ENCODE measurements at regions not wholly inside any gene's neighbourhood (a gene's known extent, or its start where the extent isn't known, plus 50 kb on each side); places are given as distances from the start of the nearest gene placed in this dataset.

- Histone ChIP-seq H3K9ac (ENCODE audit: low read length) (no peak overlapping the region), H3K4me3 (ENCODE audit: low read depth, low read length) (no peak overlapping the region), H3K9me3 (ENCODE audit: insufficient read depth, low read depth, low read length) (no peaks in the 10 kb centered on the region), H3K79me1 (ENCODE audit: low read length) (no peaks in the 10 kb centered on the region), H2BK120ac (ENCODE audit: insufficient read depth, low read length, poor library complexity) (no peak overlapping the region), H4K8ac (ENCODE audit: low read depth, low read length) (no peak overlapping the region), H3K36me3 (ENCODE audit: control insufficient read depth in 1 of 2, insufficient read depth in 2 of 2, low read length in 2 of 2) (no peaks in the 10 kb centered on the region), H2AFZ (ENCODE audit: insufficient read depth, low read length, poor library complexity) (no peak overlapping the region), H3K79me2 (ENCODE audit: control insufficient read depth, insufficient read depth, low read length, poor library complexity) (no peaks in the 10 kb centered on the region), H2AK5ac (ENCODE audit: low read length) (no peak overlapping the region), H3K4me2 (ENCODE audit: low read length) (no peak overlapping the region), H3K4me1 (ENCODE audit: control insufficient read depth in 1 of 2, insufficient read depth in 2 of 2, low read length in 2 of 2) (no peaks in the 10 kb centered on the region), H3K4ac (ENCODE audit: low read depth, low read length) (no peak overlapping the region), H2BK12ac (ENCODE audit: low read length) (no peak overlapping the region), H3K27ac (ENCODE audit: low read depth, low read length) (no peak overlapping the region), H3K14ac (ENCODE audit: low read length) (no peak overlapping the region), H3K23ac (ENCODE audit: low read length) (no peak overlapping the region), H2BK5ac (ENCODE audit: low read depth, low read length, poor library complexity) (no peak overlapping the region), H4K91ac (ENCODE audit: low read depth, low read length) (no peak overlapping the region), H4K12ac (ENCODE audit: low read depth, low read length) (no peak overlapping the region), H3K27me3 (ENCODE audit: insufficient read depth, low read length) (no peaks in the 10 kb centered on the region), H3K18ac (ENCODE audit: low read length) (no peak overlapping the region)
- no peak for DNase-seq
- WGBS (ENCODE audit: extremely low coverage, insufficient coverage, insufficient read length): no CpG with 5 or more reads among the region's 8 CpGs
Observed at GRCh38 chr5:12460493-12461261, 556.4 kb upstream of the CTNND2 start.

- H3K18ac ChIP-seq (ENCODE audit: low read length): no peak overlapping the region
- H2AFZ ChIP-seq (ENCODE audit: insufficient read depth, low read length, poor library complexity): no peak overlapping the region
- H3K4ac ChIP-seq (ENCODE audit: low read depth, low read length): no peak overlapping the region
- no peaks in the 10 kb centered on the region for H3K4me1 ChIP-seq (ENCODE audit: control insufficient read depth in 1 of 2, insufficient read depth in 2 of 2, low read length in 2 of 2)
- H2BK5ac ChIP-seq (ENCODE audit: low read depth, low read length, poor library complexity): no peak overlapping the region
- WGBS (ENCODE audit: extremely low coverage, insufficient coverage, insufficient read length): no CpG with 5 or more reads among the region's 1 CpG
- H4K8ac ChIP-seq (ENCODE audit: low read depth, low read length): no peak overlapping the region
- H3K79me2 ChIP-seq (ENCODE audit: control insufficient read depth, insufficient read depth, low read length, poor library complexity): no peaks in the 10 kb centered on the region
- no peak overlapping the region for H3K23ac ChIP-seq (ENCODE audit: low read length)
- H3K36me3 ChIP-seq (ENCODE audit: control insufficient read depth in 1 of 2, insufficient read depth in 2 of 2, low read length in 2 of 2): no peaks in the 10 kb centered on the region
- no peaks in the 10 kb centered on the region for H3K9me3 ChIP-seq (ENCODE audit: insufficient read depth, low read depth, low read length)
- no peak overlapping the region for H3K27ac ChIP-seq (ENCODE audit: low read depth, low read length)
- H2BK120ac ChIP-seq (ENCODE audit: insufficient read depth, low read length, poor library complexity): no peak overlapping the region
- no peak overlapping the region for H3K4me2 ChIP-seq (ENCODE audit: low read length)
- no peak overlapping the region for H3K9ac ChIP-seq (ENCODE audit: low read length)
- H4K12ac ChIP-seq (ENCODE audit: low read depth, low read length): no peak overlapping the region
- H4K91ac ChIP-seq (ENCODE audit: low read depth, low read length): no peak overlapping the region
- H3K14ac ChIP-seq (ENCODE audit: low read length): no peak overlapping the region
- no peaks in the 10 kb centered on the region for H3K27me3 ChIP-seq (ENCODE audit: insufficient read depth, low read length)
- H2AK5ac ChIP-seq (ENCODE audit: low read length): no peak overlapping the region
- no peak overlapping the region for H2BK12ac ChIP-seq (ENCODE audit: low read length)
- DNase-seq: no peak
- H3K4me3 ChIP-seq (ENCODE audit: low read depth, low read length): no peak overlapping the region
- H3K79me1 ChIP-seq (ENCODE audit: low read length): no peaks in the 10 kb centered on the region
Observed at GRCh38 chr5:12459326-12459725, 555.1 kb upstream of the CTNND2 start.

- no peak overlapping the region for H3K27ac ChIP-seq (ENCODE audit: low read depth, low read length)
- no peak for DNase-seq
Observed at GRCh38 chr5:12419075-12419474, 514.8 kb upstream of the CTNND2 start.

GRCh38 chr5:12413585-12413984 lies 509.3 kb upstream of the CTNND2 start:
- H2AFZ ChIP-seq (ENCODE audit: insufficient read depth, low read length, poor library complexity): no peak overlapping the region
- H2AK5ac ChIP-seq (ENCODE audit: low read length): no peak overlapping the region
- no peaks in the 10 kb centered on the region for H3K9me3 ChIP-seq (ENCODE audit: insufficient read depth, low read depth, low read length)
- no peak overlapping the region for H3K4me3 ChIP-seq (ENCODE audit: low read depth, low read length)
- no peaks in the 10 kb centered on the region for H3K79me1 ChIP-seq (ENCODE audit: low read length)
- H4K91ac ChIP-seq (ENCODE audit: low read depth, low read length): no peak overlapping the region
- no peaks in the 10 kb centered on the region for H3K27me3 ChIP-seq (ENCODE audit: insufficient read depth, low read length)
- no CpG with 5 or more reads among the region's 5 CpGs for WGBS (ENCODE audit: extremely low coverage, insufficient coverage, insufficient read length)
- no peak overlapping the region for H3K27ac ChIP-seq (ENCODE audit: low read depth, low read length)
- no peak overlapping the region for H4K8ac ChIP-seq (ENCODE audit: low read depth, low read length)
- no peak overlapping the region for H3K14ac ChIP-seq (ENCODE audit: low read length)
- H3K79me2 ChIP-seq (ENCODE audit: control insufficient read depth, insufficient read depth, low read length, poor library complexity): no peaks in the 10 kb centered on the region
- H2BK12ac ChIP-seq (ENCODE audit: low read length): no peak overlapping the region
- no peaks in the 10 kb centered on the region for H3K4me1 ChIP-seq (ENCODE audit: control insufficient read depth in 1 of 2, insufficient read depth in 2 of 2, low read length in 2 of 2)
- no peak overlapping the region for H3K23ac ChIP-seq (ENCODE audit: low read length)
- no peak overlapping the region for H4K12ac ChIP-seq (ENCODE audit: low read depth, low read length)
- no peak for DNase-seq
- H2BK120ac ChIP-seq (ENCODE audit: insufficient read depth, low read length, poor library complexity): no peak overlapping the region
- no peaks in the 10 kb centered on the region for H3K36me3 ChIP-seq (ENCODE audit: control insufficient read depth in 1 of 2, insufficient read depth in 2 of 2, low read length in 2 of 2)
- H3K4me2 ChIP-seq (ENCODE audit: low read length): no peak overlapping the region
- no peak overlapping the region for H2BK5ac ChIP-seq (ENCODE audit: low read depth, low read length, poor library complexity)
- no peak overlapping the region for H3K9ac ChIP-seq (ENCODE audit: low read length)
- no peak overlapping the region for H3K4ac ChIP-seq (ENCODE audit: low read depth, low read length)
- no peak overlapping the region for H3K18ac ChIP-seq (ENCODE audit: low read length)

More at GRCh38 chr5:12419075-12419474, 514.8 kb upstream of the CTNND2 start:
- Histone ChIP-seq H3K4me1 (ENCODE audit: control insufficient read depth in 1 of 2, insufficient read depth in 2 of 2, low read length in 2 of 2) (no peaks in the 10 kb centered on the region), H3K79me2 (ENCODE audit: control insufficient read depth, insufficient read depth, low read length, poor library complexity) (no peaks in the 10 kb centered on the region), H3K9ac (ENCODE audit: low read length) (no peak overlapping the region), H3K9me3 (ENCODE audit: insufficient read depth, low read depth, low read length) (no peaks in the 10 kb centered on the region), H2BK5ac (ENCODE audit: low read depth, low read length, poor library complexity) (no peak overlapping the region), H3K36me3 (ENCODE audit: control insufficient read depth in 1 of 2, insufficient read depth in 2 of 2, low read length in 2 of 2) (no peaks in the 10 kb centered on the region), H3K4me3 (ENCODE audit: low read depth, low read length) (no peak overlapping the region), H4K91ac (ENCODE audit: low read depth, low read length) (no peak overlapping the region), H2AK5ac (ENCODE audit: low read length) (no peak overlapping the region), H3K79me1 (ENCODE audit: low read length) (no peaks in the 10 kb centered on the region), H3K27me3 (ENCODE audit: insufficient read depth, low read length) (no peaks in the 10 kb centered on the region), H3K18ac (ENCODE audit: low read length) (no peak overlapping the region), H2BK12ac (ENCODE audit: low read length) (no peak overlapping the region), H2BK120ac (ENCODE audit: insufficient read depth, low read length, poor library complexity) (no peak overlapping the region), H3K4me2 (ENCODE audit: low read length) (no peak overlapping the region), H3K14ac (ENCODE audit: low read length) (no peak overlapping the region), H4K8ac (ENCODE audit: low read depth, low read length) (no peak overlapping the region), H3K4ac (ENCODE audit: low read depth, low read length) (no peak overlapping the region), H4K12ac (ENCODE audit: low read depth, low read length) (no peak overlapping the region), H2AFZ (ENCODE audit: insufficient read depth, low read length, poor library complexity) (no peak overlapping the region), H3K23ac (ENCODE audit: low read length) (no peak overlapping the region)
- WGBS (ENCODE audit: extremely low coverage, insufficient coverage, insufficient read length): no CpG with 5 or more reads among the region's 2 CpGs

All from trophoblast cell (in vitro differentiated cells and primary cell).